Posterior cingulate gyrus (tissue), 11 donors: ENCODE measurements at regions not wholly inside any gene's neighbourhood (a gene's known extent, or its start where the extent isn't known, plus 50 kb on each side); places are given as distances from the start of the nearest gene placed in this dataset.

Experiments used
- DNase-seq, 10 donors: peaks; one replicate each; pipeline versions ENCODE4 v3.0.0 to v3.0.0-alpha.2; 2020 to 2021; ENCODE audit warnings: mixed read lengths in 3 of 10
- intact Hi-C: fragments of 100-400 bp; cut with DNase I; formaldehyde crosslinking; loops from one replicate; pipeline ENCODE4 v1.15.1; 2023

DNA sequence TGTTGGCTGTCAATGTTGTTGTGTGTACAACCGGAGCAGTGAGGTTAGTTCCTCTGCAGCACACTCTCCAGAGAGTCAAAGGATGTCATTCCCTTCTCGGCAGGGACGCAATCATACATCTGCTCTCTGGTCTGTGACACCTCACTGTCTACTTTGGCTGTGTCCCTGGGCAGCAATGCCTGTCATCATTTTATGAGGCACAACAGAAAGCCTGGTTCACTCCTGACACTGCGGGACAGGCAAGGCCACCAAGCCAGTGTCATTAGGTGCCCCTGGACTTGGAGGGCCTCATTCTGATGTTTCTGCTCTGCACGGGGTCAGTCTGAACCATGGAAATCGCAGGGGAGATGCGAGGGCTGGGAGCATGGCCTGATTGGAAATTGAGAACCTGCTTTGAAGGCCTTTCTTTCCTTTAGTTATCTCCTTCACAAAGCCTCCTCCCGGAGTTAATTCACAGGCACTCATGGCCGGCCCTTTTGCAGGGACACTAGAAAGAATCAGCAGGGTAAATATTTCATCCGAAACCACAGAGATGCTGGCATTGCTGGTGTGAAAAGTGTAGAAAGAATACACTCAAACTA is 284.4 kb downstream of the ZNF536 start:
- intact Hi-C loops, result loop anchor here (10.0 kb wide), 2 partner anchors 282 to 922 kb away; partner anchors contain the start of gene ZNF536
- no peak for DNase-seq

DNA sequence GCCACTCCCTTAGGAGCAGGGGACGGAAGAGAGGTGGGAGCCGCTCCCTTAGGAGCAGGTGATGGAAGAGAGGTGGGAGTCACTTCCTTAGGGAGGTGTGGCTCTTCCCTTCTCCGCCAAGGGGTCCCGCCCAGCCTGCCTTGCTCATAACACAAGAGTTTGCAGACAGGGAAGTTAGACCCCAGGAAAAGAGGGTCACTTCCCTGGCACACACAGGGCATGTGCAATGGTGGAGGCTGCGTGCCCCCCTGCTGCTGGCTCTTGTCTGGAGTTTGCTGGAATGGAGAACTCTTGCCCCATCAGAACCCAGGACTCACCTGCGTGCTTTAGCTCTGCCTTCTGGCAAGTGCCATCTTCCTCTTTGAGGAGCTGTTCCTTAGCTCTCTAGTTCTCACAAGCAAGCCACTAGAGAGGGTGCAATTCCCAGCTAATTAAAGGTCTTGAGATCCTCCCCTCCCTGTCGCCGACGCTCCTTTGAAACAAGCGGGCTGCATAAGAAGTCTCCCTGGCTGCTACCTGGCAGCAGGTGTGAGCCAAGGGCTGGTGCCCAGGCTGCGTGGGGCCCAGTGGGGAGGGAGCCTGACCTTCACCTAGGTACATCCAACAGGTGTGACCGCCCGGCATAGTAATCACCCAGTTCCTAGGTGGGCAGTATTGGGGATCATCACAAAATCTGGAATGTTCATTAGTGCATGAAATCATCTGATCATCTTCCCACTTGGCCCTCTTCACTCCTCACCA is 281.6 kb downstream of the ZNF536 start:
- no peak for DNase-seq

DNA sequence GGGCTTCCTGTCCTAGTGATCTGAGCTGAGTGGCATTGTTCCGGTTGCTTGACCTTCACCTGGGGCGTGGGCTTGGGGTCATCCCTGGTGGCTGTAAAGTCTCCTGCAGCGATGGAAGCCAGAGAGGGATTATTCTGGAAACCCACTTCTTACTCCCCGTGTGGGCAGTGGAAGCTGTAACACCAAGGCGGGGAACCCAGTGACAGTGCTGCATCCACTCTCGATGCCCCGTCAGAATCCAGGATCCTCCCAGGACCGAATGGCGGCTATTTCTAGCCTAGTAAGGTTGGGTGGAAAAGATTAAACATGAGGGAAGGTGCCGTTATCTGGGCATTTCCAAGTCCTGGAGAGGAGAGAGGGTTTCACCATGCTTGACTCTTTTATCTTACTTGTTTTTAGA is 280.6 kb downstream of the ZNF536 start:
- DNase-seq, result no peak
- intact Hi-C loops, result loop anchor here (5.0 to 10.0 kb wide), 3 partner anchors 278 to 918 kb away; partner anchors contain the start of gene ZNF536

More for the DNA sequence above, 281.6 kb downstream of the ZNF536 start:
- intact Hi-C loops, result loop anchor here (5.0 to 10.0 kb wide), 3 partner anchors 279 to 919 kb away; partner anchors contain the start of gene ZNF536

DNA sequence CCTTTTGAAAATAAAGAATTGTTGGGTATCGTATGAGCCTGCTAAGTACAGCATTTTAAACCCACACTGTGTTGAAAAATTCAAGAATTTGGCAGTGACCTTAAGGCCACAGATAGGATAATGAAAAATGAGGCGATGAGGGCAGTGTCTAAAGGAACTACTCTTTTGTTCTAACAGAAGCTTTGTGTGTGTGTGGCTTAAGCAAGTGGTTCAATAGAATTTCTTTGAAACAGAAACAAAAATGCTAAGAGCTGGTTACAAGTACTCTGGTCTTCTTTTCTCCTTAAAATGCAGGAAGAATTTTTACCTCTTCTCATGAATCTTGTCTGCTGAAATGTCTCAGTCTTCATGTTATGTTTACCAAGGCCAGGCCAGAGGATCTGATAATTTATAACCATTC is 279.5 kb downstream of the ZNF536 start:
- DNase-seq, result no peak
- intact Hi-C loops, result loop anchor here (5.0 to 10.0 kb wide), 3 partner anchors 277 to 917 kb away; partner anchors contain the start of gene ZNF536

DNA sequence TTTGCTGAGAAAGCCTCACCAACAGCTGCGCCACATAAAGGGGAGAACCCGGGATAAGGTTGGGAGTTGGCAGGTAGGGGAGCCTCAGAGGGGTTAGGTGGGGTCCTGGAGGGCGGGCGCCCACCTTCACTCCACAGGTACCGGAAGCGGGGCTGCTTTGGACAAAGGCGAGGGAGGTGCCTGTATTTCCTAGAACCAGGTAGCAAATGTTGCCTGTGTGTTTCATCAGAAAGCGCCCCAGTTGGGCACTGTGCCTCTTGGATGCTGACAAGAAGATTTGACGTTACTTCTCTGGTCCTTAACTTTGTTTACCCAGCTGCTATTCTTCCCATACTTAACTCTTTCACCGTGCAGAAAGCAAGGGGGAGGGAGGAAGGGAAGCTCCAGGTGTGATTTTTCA is 278.9 kb downstream of the ZNF536 start:
- DNase-seq, result peak in 1 of 10 donors; percentile 55
- intact Hi-C loops, result loop anchor here (5.0 to 10.0 kb wide), 3 partner anchors 276 to 916 kb away; partner anchors contain the start of gene ZNF536

DNA sequence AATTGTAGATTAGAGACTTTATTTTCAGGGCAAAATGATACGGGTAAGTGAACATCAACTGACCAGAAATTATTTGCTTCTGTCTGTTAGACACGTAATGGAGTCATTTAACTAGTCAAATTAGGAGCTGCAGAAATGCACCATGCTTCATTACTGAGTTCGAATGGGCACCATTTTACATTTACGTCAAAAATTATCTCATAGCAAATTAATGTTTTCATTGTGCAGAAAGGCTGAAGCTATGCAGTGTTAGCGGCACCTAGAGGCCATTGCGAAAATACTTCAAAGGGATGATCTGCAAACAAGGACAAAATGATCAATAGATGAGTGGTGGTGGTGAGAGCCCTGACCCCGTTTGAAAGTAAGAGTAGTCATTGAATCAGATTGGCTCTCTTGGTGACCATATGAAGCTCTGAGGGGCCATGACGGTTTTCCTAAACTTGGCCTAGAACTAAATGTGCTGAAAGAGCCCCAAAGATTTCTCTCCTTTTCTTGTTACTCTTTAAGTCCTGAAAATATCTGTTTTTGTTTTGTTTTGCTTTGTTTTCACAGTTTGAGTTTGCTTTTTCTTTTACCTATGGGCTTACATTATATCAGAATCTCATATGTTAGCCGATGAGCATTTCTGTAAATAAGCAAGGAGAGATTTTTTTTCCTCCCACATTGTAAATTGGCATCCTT is 277.9 kb downstream of the ZNF536 start:
- intact Hi-C loops, result loop anchor here (5.0 to 10.0 kb wide), 4 partner anchors 65 to 915 kb away; partner anchors contain the start of gene ZNF536
- peak in 3 of 10 donors; percentile 54 to 65 (median 62) for DNase-seq

DNA sequence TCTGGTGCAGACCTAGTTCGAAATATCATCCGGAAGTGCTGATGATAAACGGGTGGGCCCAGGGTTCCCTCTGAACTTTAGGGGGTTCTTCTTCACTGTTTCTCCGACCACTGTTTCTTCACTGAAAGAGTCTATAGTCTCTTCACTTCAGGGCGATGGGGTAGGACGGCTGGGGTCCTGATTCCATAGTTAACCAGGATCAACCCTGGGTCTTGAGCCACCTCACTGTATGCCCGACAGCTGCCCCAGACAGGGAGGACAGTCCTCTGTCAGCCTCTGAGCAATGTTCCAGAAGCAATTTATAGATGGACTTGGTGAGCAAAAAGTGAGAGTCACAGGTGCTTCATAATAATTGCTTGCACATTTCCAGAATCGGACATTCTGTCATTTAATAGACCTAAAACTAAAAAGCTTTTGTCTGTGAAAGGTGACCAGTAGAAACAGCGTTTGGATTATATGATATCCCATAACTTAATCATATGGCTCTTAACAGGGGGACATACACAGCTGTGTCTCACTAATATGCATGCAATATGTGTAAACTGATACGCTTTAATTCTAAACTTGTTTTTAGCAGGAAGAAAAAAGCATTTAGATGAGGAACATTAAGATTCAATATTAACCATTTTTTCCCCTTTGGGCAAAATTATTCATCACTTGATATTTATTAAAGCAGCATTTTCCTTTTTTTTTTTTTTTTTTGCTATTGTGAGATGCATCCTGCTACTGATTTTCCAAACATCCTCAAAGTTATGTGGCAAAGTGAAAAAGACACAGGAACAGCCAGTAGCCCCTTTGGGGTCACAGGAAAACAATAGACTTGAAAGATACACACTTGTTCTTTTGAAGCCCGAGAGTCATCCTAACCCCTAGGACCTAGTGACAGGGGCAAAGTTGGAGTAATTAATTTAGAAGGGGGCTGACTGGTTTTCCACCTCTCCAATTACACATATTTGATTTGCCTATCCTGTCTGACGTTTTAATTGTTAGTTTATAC is 277.0 kb downstream of the ZNF536 start:
- intact Hi-C loops, result loop anchor here (10.0 kb wide), 1 partner anchor 64 kb away; no protein-coding TSS in a partner anchor
- no peak for DNase-seq

DNA sequence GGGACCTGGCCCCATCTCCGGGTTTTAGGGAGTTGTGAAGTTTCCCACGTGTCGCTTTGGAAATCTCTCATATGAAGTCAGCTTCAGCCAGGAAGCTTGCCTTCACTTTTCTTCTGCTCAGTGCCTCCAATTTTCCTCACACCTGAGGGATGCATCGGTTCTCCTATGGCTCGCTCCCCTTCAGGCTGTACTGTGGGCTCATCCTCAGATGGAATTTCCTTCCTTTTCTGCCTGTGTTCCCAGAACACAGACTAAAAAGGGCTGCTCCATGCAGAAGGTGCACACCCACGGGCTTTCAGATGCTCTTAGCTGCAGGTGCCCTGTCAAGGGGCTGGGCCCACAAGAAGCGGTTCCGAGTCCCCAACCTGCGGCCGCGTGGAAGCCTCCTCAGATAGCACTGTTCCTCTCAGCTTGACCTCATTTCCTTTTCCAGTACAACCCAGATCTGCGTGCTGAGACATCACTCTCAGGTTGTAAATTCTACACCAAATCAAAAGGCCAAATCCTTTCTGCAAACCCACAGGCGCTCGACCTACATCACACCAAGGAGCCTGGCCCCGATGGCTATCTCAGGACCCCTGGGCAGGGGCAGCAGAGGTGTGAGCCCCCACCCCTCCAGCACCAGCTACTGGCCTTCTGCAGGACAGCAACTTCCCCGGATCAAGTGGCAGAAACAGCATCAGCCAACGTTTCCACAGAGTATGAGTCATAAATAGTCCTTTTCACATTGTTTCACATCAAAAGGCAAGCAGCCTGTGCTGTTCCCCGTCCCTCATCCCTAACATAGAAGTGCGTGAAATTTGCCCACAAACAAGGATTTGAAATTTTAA is 275.9 kb downstream of the ZNF536 start:
- DNase-seq, result peak in 1 of 10 donors; percentile 43
- intact Hi-C loops, result loop anchor here (10.0 kb wide), 1 partner anchor 63 kb away; no protein-coding TSS in a partner anchor

DNA sequence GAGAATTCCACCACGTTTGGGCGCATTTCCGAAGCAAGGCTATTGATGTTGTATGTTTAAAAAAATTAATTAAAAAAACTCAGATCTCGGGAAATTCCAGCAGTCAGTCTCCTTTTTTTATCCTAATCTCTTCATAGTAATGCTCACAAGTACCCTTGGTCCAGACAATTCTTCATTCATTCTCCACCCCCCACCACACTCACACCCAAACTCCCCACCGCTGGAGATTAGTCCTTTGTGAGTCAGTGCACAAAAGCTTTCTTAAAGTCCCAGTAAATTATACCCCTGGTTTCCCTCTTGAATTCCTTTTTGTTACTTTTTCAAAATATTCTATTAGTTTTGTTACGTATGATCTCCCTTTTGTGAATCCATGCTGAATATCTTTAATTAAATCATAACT is 274.6 kb downstream of the ZNF536 start:
- intact Hi-C loops, result loop anchor here (10.0 kb wide), 1 partner anchor 62 kb away; no protein-coding TSS in a partner anchor

DNA sequence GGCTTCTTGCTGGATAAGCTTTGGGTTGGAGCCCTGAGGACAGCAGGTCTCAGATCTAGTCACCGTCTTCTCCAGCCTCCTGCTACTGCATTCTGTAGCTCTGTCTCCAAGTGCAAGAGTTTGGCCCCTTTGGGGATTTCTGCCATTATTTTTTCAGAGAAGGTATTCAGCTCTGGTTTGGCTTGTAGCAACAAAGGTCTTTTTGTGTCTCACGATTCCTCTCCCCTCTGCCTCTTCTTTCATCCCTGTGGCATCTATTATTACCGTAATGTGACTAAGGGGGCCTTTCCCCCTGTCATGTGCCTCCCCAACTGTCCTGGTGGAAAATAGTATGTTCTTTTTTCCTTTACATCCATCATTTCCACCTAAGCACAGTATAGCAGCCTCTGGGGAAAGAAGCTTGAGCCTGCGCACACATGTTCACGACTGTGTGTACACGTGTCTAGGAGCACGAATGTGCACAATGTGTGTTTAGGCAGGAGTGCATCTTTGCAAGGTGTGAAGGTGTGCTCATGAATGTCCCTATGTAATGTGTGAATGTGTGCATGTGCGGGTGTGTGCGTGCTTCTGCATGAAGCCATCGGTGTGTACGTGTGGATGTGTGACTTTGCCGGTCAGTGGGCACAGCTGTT is 273.9 kb downstream of the ZNF536 start:
- DNase-seq, result no peak
- intact Hi-C loops, result loop anchor here (10.0 kb wide), 1 partner anchor 61 kb away; no protein-coding TSS in a partner anchor

More for the DNA sequence above, 274.6 kb downstream of the ZNF536 start:
- DNase-seq, result no peak

DNA sequence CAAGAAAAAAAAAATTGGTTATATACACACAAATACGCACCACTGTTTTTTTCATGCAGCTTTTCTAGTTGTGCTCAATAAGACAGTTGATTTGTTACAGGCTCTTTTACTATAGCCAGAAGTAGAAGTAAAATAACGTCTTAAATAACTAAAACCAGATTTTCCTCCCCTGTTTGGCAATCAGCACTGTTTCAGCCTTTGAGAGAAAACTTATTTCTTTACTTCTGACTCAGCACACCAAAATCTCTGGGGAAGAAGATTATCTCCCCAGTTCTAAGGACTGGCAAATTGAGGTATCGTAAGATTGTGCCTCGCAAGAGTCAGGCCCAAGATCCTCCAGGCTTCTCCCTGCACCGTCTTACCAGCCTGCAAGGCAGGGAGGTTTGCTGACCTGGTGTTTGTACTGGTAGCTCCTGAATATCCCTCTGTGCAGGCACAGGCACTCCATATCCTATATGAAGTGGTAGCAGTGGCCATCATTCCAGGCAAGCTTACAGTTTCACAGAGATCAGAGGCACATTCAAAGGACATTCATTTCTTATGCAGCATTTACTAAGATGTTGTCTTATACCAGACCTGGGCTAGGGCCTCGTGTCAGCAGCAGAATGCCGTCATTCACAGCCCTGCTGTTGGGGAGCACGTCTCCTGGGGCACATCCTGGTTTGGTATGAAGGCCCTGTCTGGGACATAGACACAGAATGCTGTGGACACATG is 268.2 kb downstream of the ZNF536 start:
- intact Hi-C loops, result loop anchor here (10.0 kb wide), 1 partner anchor 56 kb away; no protein-coding TSS in a partner anchor
- no peak for DNase-seq

DNA sequence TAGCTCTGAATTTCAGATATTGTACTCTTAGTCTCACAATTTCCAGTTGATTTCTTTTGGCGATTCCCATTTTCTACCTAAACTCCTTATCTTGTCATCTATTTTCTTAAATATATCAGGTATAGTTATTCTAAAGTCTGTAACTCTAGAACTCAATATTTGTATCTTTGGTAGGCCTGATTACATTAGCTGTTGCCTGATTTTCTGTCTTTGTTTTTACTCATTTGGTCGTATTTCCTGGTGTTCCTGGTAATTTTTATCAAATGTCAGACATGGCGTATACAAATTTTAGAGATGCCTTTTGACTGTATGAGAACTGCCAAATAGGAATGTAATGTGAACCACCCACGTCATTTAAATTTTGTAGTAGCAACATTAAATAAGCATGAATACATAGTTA is 266.7 kb downstream of the ZNF536 start:
- no peak for DNase-seq
- intact Hi-C loops, result no loop called here

DNA sequence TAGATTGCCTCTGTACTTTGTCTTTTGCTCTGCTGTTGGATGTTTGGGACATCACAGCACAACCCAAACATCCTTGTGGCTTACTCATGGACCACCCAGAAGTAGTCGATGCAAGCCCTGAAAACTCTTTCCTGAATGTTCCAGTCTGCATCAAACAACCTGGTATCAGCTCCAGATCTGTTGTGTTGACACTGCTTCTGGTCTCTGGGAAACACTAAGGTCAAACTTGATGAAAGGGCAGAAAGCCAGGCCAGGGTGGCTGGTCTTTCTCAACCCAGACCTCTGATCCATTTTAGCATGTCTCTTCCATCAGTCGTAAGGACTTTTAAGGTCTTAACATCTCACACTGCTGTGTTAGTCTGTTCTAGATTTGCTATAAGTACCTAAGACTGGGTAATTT is 265.7 kb downstream of the ZNF536 start:
- no peak for DNase-seq
- intact Hi-C loops, result no loop called here

DNA sequence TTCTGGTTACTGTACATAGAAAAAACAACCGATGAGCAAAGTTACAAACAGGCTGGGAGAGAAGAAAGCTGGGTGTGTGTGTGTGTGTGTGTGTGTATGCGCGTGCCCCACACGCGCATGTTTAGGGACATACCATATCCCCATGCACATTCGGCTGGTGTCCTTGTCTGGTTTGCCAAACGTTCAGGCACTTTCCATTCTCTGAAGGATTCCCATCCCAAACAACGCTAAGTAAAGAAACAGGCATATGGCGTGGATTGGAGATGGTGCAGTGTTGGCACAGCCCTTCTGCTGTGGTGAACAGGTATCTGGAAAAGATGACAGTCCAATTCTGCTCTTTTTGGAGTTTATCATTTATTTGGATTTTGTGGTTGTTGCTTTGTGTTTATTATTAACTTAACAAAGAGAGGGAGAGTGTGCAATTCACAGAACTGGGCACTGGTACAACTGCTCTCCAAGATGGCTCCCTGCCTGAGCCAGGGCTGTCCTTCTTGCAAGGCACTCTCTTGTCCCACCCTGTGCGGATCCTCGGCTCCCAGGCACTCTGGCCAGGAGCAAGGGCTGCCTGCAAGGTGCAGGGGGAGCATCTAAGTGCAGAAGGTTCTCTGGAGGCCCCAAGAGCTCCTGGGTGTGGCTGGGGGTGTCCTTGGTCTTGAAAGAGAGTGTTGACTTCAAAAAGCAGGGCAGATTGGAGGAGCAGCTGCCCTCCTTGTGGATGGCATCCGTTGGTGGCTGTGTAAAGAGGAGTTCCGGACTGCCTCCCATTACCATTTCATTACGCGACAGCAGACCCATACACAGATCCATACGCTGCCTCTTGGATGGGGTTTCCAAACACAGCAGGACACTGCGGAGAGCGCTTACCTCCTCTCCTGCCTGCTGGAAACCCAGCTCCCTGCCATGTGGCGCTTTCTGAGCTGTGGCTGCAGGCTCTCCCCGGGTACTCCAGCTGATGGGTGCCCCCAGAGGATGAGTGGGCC is 263.1 kb downstream of the ZNF536 start:
- no peak for DNase-seq
- intact Hi-C loops, result no loop called here

DNA sequence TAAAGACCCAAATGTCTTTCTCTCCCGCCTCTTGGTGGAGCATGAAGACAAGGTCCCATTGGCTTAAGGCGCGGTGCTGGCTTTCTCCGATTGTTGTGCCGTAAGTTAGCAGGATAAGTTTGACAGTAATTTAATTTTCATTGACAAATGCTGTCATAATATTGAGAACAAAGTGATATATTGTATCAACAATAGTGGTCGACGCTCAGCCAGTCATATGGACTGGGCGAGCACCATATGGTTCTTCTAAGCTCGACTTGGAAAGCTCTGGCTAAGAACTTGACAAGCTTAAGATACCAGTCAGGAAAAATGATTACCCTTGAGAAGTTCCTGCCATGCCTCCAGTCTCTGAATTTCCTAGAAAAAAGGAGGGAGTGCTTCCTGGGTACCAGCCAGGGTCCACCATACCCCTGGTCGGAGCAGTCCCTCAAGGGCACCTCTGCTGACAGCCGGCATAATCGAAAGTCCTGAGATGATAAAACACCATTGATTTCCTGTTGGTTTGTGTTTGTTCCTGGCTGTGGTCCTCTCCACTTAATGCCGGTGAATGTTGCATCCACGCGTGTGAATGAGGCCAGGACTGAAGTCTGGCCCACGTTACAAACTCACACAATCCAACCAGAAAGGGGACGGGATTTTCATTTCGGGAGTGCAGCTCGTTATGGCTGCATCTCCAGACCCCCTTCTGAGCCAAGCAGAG is 262.1 kb downstream of the ZNF536 start:
- DNase-seq, result no peak
- intact Hi-C loops, result no loop called here

DNA sequence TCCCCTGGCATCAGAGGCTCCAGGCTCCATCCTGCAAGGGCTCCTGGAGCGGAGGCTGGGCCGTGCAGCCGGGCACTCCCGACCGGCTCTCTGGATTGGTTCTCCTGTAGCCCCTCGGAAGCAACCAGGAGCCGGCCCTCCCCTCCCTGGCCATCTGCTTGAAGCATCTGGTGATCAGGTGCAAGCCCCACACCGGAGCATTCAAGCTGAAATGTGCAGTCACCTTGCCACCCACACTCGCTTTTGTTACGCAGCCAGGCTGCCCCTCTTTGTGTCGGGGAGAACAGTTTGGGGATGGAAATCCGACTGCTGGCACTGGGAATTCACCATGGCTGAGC is 258.8 kb downstream of the ZNF536 start:
- DNase-seq, result no peak
- intact Hi-C loops, result no loop called here
